Tibial nerve (tissue), 4 donors: ENCODE measurements at regions not wholly inside any gene's neighbourhood (a gene's known extent, or its start where the extent isn't known, plus 50 kb on each side); places are given as distances from the start of the nearest gene placed in this dataset.

Source experiments
- CTCF ChIP-seq, 5 experiments: fragments of 200-600 bp in 3 of 5; fragments of 450-650 bp in 2 of 5; sonication (generic) in 3 of 5; IDR thresholded peaks; one replicate each; pipeline ENCODE4 v1.5.1; 2016 to 2019; ENCODE audit warnings: antibody characterized with exemption in 5 of 5, mild to moderate bottlenecking in 3 of 5, moderate library complexity in 2 of 5
- EP300 ChIP-seq, 2 donors: sonication (generic); formaldehyde crosslinking; IDR thresholded peaks; one replicate each; pipeline ENCODE4 v1.6.1; 2017; ENCODE audit warnings: antibody characterized with exemption in 2 of 2, mild to moderate bottlenecking in 1 of 2
- POLR2A ChIP-seq, 2 donors: fragments of 450-650 bp; IDR thresholded peaks; one replicate each; pipeline ENCODE4 v1.6.1; 2017; ENCODE audit warnings: antibody characterized with exemption in 2 of 2, mild to moderate bottlenecking in 2 of 2, moderate library complexity in 2 of 2

- no peak for TF ChIP-seq POLR2A (IDR thresholded peaks at IDR 0.05)
- TF ChIP-seq CTCF (IDR thresholded peaks at IDR 0.05): no peak
- TF ChIP-seq EP300 (IDR thresholded peaks at IDR 0.05): no peak
Measured at GRCh38 chr16:63922560-63922959, 1199.3 kb downstream of the CDH11 start.
